ENCODE measurements at regions not wholly inside any gene's neighbourhood (a gene's known extent, or its start where the extent isn't known, plus 50 kb on each side); places are given as distances from the start of the nearest gene placed in this dataset.
"Not testable (repeated sequence)": the region's sequence is repeated elsewhere in the genome, so short reads cannot be mapped to it uniquely, and the experiment has no call there.

DNA sequence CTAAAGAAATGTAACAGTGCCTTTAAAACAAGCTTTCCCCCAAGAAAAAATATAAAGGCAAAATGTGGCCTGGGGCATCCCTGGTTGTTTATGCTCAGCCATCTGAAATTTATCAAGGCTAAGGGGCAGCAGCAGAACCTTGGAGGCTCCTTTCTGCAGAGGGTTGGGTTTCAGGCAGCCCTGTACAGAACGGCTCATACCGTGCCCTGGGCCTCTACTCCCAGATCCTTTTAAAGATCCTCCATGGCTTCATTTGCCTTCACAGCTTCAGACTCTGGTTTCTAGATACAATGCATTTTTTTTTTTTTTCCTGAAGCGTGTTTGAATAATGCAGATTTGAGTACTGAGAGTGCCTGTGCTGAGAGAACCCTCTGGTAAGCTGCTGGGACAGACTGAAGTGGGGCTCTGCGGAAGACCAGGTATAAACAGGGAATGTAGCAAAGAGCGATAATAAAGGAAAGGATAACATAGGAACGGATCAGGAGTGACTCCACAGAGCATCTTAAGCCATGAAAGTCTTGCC is 172.7 kb downstream of the DIRAS2 start:
- 81 to 84% (median 83%) methylated on average over 6 of the region's 6 CpGs for WGBS, 3 donors
- no peak overlapping the region for H3K27ac ChIP-seq (ENCODE audit: low read depth, low read length)

DNA sequence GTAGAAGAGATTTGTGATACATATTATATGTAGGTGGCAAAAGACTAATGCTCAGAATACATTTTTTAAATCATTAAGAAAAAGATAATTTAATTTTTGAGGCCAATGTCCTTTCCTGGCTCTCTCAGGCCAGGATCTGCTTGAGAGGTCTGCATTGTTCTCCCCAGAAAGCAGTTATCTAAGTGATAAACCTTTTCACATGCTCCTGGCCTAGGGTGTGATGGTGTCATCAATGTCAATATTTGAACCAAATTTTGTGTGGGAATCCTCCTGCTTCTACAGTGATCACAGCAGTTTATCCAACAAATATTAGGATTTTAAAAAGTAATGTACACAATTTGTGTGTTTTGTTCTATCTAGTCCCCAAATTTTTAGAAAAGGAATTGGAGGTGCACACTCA is 166.6 kb downstream of the DIRAS2 start:
- no peak overlapping the region for H3K27ac ChIP-seq (ENCODE audit: low read depth, low read length)

GRCh38 chr9:90477535-90477934 is 165.1 kb downstream of the DIRAS2 start:
- 80 to 84% (median 84%) methylated on average over 2 of the region's 2 CpGs for WGBS, 3 donors

GRCh38 chr9:90478821-90479220 is 163.8 kb downstream of the DIRAS2 start:
- 46 to 52% (median 50%) methylated on average over 6 of the region's 6 CpGs for WGBS, 3 donors
- H3K27ac ChIP-seq (ENCODE audit: low read depth, low read length), result no peak overlapping the region

More at GRCh38 chr9:90477535-90477934, 165.1 kb downstream of the DIRAS2 start:
- no peak overlapping the region for H3K27ac ChIP-seq (ENCODE audit: low read depth, low read length)

DNA sequence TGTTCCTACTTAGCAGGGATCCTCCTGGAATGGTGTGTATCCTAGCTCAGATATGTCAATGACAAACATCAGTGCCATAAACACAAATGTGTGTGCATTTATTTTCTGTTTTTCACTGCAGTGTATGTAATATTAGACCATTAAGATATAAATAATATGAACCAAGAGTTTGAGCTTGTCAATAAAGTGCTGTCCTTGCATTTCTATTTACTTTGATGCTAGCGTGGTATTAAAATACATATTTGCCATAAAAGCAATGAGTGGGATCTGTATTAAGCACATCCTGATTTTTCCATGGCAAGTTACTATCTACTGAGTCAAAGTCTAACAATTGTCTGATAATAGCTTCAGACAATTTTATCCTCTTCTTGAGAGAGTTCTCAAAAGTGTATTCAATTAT is 157.6 kb downstream of the DIRAS2 start:
- WGBS, 3 donors, result 86 to 95% (median 89%) methylated on average over 1 of the region's 1 CpG
- H3K27ac ChIP-seq (ENCODE audit: low read depth, low read length), result no peak overlapping the region

DNA sequence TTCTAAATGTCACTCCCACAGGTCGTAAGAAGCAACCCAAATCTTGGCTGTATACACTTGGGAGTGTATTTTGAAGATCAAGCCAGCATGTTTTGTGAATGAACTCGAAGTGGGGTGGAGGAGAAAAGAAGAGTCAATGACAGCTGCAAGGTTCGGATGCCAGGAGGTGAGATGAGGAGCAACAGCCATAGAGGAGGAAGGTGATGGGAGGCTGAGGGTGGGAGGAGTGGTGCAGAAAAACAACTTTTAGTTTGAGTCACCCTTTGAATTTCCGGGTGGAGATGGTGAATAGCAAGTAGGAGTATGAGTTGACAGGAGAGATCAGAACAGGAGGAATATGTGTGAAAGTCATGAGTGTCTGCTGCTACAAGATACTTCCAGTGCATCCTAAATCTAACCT is 153.6 kb downstream of the DIRAS2 start:
- WGBS, 3 donors, result 72 to 82% (median 77%) methylated on average over 4 of the region's 4 CpGs
- no peak overlapping the region for H3K27ac ChIP-seq (ENCODE audit: low read depth, low read length)

- H3K27ac ChIP-seq (ENCODE audit: low read depth, low read length), result no peak overlapping the region
- WGBS, 3 donors, result 88 to 89% (median 88%) methylated on average over 2 of the region's 2 CpGs
These were observed 142.9 kb downstream of the DIRAS2 start for GRCh38 chr9:90499761-90500160.

GRCh38 chr9:90502134-90502533 is 140.5 kb downstream of the DIRAS2 start:
- WGBS, 3 donors, result 84 to 89% (median 88%) methylated on average over 4 of the region's 4 CpGs
- no peak overlapping the region for H3K27ac ChIP-seq (ENCODE audit: low read depth, low read length)

GRCh38 chr9:90504486-90504885 is 138.1 kb downstream of the DIRAS2 start:
- no peak overlapping the region for H3K27ac ChIP-seq (ENCODE audit: low read depth, low read length)

GRCh38 chr9:90505695-90506094 is 136.9 kb downstream of the DIRAS2 start:
- H3K27ac ChIP-seq (ENCODE audit: low read depth, low read length), result no peak overlapping the region
- 92 to 100% (median 95%) methylated on average over 1 of the region's 1 CpG for whole genome bisulfite sequencing, 3 donors

DNA sequence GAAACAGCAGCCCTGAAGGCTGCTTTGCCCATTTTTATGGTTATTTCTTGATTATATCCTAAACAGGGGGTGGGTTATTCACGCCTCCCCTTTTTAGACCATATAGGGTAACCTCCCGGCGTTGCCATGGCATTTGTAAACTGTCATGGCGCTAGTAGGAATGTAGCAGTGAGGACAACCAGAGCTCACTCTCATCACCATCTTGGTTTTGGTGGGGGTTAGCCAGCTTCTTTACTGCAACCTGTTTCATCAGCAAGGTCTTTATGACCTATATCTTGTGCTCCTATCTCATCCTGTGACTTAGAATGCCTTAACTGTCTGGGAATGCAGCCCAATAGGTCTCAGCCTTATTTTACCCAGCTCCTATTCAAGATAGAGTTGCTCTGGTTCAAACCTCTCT is 136.2 kb downstream of the DIRAS2 start:
- 84 to 93% (median 91%) methylated on average over 4 of the region's 4 CpGs for WGBS, 3 donors
- H3K27ac ChIP-seq (ENCODE audit: low read depth, low read length), result not testable (repeated sequence)

DNA sequence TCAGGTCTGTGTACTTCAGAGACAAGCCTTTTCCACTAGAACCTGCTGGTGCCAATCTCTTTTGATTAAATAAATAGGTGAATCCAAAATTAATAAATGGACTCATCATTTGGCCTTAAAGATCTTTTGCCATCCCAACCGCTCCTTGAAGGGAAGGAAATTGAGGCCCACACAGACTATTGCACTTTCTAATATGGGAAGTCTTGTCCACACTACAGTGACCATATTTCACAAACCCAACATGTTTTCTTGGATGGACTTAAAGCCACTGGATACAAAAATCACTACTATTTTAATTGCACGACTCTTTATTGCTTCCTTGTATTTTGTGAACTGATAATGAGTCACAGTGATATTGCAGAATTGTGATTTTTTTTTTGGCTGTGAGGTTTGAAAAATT is 135.0 kb downstream of the DIRAS2 start:
- whole genome bisulfite sequencing, 3 donors, result 75 to 89% (median 81%) methylated on average over 2 of the region's 2 CpGs
- no peak overlapping the region for H3K27ac ChIP-seq (ENCODE audit: low read depth, low read length)

- no peak overlapping the region for H3K27ac ChIP-seq (ENCODE audit: low read depth, low read length)
- WGBS, 3 donors, result 84 to 91% (median 91%) methylated on average over 2 of the region's 2 CpGs
These were observed 133.7 kb downstream of the DIRAS2 start for GRCh38 chr9:90508940-90509339.

DNA sequence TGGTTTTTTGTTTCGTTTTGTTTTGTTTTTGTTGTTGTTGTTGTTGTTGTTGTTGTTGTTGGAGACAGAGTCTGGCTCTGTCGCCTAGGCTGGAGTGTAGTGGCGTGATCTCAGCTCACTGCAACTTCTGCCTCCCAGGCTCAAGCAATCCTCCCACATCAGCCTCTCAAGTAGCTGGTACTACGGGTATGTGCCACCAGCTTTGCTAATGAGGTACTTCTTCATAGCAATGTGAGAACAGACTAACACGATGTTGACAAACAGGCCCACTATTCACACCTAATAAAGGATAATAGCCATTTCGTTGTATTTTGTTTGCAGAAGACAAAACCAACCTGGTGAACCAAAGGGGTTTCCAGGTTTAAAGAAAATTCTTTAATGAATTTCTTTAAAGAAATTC is 130.9 kb downstream of the DIRAS2 start:
- no peak overlapping the region for H3K27ac ChIP-seq (ENCODE audit: low read depth, low read length)
- 77 to 84% (median 79%) methylated on average over 6 of the region's 6 CpGs for WGBS, 3 donors

DNA sequence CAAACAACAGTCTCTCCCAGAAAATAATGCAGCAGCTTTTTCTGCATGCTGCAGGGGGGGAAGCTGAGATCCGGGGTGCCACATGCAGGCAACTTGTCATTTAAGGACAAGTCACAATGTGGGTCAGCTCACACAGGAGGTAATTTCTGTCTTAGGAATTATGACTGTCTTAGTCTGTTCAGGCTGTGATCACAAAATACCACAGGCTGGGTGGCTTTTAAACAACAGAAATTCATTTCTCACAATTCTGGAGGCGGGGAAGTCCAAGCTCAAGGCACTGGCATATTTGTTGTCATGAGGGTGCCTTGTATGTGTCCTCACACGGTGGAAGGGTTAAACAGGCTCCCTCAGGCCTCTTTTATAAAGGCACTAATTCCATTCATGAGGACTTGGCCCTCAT is 127.7 kb downstream of the DIRAS2 start:
- WGBS, 3 donors, result 83 to 89% (median 85%) methylated on average over 3 of the region's 3 CpGs

GRCh38 chr9:90515510-90515909 is 127.1 kb downstream of the DIRAS2 start:
- no peak overlapping the region for H3K27ac ChIP-seq (ENCODE audit: low read depth, low read length)
- 54 to 82% (median 64%) methylated on average over 5 of the region's 5 CpGs for WGBS, 3 donors

More for the DNA sequence above, 127.7 kb downstream of the DIRAS2 start:
- H3K27ac ChIP-seq (ENCODE audit: low read depth, low read length), result no peak overlapping the region

DNA sequence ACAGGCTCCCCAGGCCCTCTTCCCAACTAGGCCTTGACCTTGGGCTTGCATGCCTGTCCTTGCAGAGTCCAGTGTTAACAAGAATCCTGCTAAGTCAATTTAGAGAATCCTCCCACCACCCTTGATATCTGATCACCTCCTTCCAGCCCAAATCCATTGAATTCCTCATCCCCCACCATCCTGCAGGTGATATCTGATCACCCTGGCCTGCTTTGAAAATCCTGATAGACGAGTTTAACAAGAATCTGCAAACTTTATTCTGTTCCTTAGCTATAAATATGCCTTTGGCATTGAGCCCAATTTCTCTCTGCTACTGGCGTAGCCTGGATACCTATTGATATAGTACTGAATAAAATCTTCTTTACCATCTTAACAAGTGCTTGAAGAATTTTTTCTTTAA is 125.5 kb downstream of the DIRAS2 start:
- WGBS, 3 donors, result 22 to 63% (median 60%) methylated on average over 2 of the region's 2 CpGs
- H3K27ac ChIP-seq (ENCODE audit: low read depth, low read length), result no peak overlapping the region

DNA sequence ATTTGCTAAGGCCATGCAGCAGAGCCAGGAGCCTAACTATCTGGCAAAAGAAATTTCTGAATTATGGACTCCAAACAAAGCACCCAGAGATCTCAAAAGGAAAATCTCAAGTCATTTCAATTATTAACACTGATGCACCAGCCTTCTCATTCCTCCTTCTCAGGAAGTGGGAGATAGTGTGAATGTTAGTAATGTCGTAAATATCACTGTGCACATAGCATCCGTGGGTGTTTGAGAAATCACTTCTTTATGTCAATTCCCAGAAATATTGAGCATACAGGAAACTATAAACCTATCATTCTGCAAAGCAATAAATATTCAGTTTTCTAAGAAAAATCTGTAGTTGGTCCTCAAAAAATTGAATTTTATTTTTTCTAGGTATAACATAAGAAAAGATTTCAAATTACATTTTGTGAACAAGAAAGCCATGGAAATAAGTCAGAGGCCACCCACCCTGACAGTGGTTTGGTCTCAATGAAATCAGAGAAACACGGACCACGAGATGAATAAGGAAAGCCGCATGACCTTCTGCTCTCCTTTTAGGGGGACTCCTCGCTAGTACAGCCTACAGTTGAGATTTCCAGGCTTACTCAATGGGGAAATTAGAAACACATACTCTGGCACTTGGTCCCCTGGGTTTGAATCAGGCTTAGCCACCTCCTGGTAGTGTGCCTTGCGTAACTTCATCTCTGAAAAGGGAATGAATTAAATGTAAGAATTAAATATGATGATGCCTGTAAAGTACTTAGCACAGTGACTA is 120.6 kb downstream of the DIRAS2 start:
- H3K27ac ChIP-seq (ENCODE audit: low read depth, low read length), result no peak overlapping the region
- WGBS, 3 donors, result 74 to 80% (median 76%) methylated on average over 7 of the region's 7 CpGs

DNA sequence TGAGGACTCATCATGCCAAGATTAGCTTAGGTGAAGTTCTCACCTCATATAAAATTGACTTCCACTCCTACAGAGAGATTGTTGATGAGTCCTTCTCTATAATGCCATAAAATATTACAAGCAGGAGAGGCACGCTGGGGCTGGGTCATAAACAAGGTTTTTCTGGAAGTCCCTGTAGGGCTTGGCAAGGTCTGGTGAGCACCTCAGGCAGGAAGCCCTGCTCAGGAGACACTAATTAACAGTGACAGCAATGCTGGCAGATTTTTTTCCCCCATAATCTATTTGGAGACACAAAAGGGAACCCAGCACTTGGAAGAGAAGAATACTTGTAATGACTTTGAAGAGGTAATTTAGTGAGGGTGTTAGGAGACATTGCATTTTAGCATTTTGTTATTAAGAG is 118.7 kb downstream of the DIRAS2 start:
- WGBS, 3 donors, result 16 to 56% (median 40%) methylated on average over 1 of the region's 1 CpG
- no peak overlapping the region for H3K27ac ChIP-seq (ENCODE audit: low read depth, low read length)

DNA sequence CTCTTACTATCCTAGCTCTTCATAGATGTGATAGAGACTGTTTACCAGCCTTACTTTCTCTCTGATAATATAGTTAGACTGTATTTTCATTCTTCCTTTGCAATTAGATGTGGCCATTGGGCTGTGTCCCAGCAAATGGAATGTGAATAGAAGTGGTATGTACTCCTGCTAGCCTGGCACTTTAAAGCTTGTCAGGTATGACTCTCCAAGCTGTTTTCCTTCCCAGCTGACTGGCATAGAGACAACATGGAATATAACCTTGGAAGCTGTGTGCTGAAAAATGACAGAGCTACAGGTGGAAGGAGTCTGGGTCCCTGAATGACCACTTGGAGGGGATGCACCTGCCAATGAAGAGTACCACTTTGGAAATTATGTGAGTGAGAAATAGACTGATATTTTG is 116.2 kb downstream of the DIRAS2 start:
- H3K27ac ChIP-seq (ENCODE audit: low read depth, low read length), result no peak overlapping the region
